KMS-11 (cell line): ENCODE measurements at regions not wholly inside any gene's neighbourhood (a gene's known extent, or its start where the extent isn't known, plus 50 kb on each side); places are given as distances from the start of the nearest gene placed in this dataset.

Experiments
- H2AFZ ChIP-seq: fragments of 200-600 bp; sonication (generic); 2 replicates; pipeline ENCODE4 v1.6.1; 2016; ENCODE audit warnings: antibody characterized with exemption, mixed run types, low read depth
- H3K27ac ChIP-seq: fragments of 200-600 bp; sonication (generic); 2 replicates; pipeline ENCODE4 v1.6.1; 2016; ENCODE audit warnings: mild to moderate bottlenecking, mixed run types
- H3K27me3 ChIP-seq: fragments of 200-600 bp; sonication (generic); 2 replicates; pipeline ENCODE4 v1.6.1; 2017; ENCODE audit warnings: mild to moderate bottlenecking, low read depth, mixed run types, moderate library complexity; ENCODE audit not compliant: insufficient read depth
- H3K36me3 ChIP-seq: fragments of 200-600 bp; sonication (generic); 2 replicates; pipeline ENCODE4 v1.6.1; 2017; ENCODE audit warnings: mild to moderate bottlenecking, mixed run types; ENCODE audit not compliant: insufficient read depth
- H3K4me1 ChIP-seq: fragments of 200-600 bp; sonication (generic); 2 replicates; pipeline ENCODE4 v1.6.1; 2016; ENCODE audit warnings: mild to moderate bottlenecking, low read depth, mixed run types; ENCODE audit not compliant: poor library complexity, severe bottlenecking
- H3K4me2 ChIP-seq: fragments of 200-600 bp; sonication (generic); 2 replicates; pipeline ENCODE4 v1.7.0; 2016; ENCODE audit warnings: mild to moderate bottlenecking, mixed run types
- H3K4me3 ChIP-seq: fragments of 200-600 bp; sonication (generic); IDR thresholded peaks from 2 replicates; pipeline ENCODE4 v1.6.1; 2017; ENCODE audit warnings: low read depth, low read length, mixed read lengths; ENCODE audit not compliant: insufficient read depth
- H3K79me2 ChIP-seq: fragments of 200-600 bp; sonication (generic); 2 replicates; pipeline ENCODE4 v1.6.1; 2016; ENCODE audit warnings: low read depth, mixed run types; ENCODE audit not compliant: insufficient read depth
- H3K9ac ChIP-seq: fragments of 200-600 bp; sonication (generic); 2 replicates; pipeline ENCODE4 v1.6.1; 2016; ENCODE audit warnings: mild to moderate bottlenecking, mixed run types
- H4K20me1 ChIP-seq: fragments of 200-600 bp; sonication (generic); 2 replicates; pipeline ENCODE4 v1.6.1; 2016; ENCODE audit warnings: mild to moderate bottlenecking, mixed run types; ENCODE audit not compliant: insufficient read depth
- TF ChIP-seq, protein P1 (sequence below): fragments of 200-600 bp; sonication (generic); conservative IDR thresholded peaks from 2 replicates; pipeline ENCODE4 v1.6.1; 2017; ENCODE audit warnings: low read depth, mild to moderate bottlenecking, antibody characterized with exemption, low read length, moderate library complexity, mixed read lengths

- Histone ChIP-seq H3K4me3 (no peak overlapping the region), H2AFZ (no peak overlapping the region), H3K27ac (no peak overlapping the region), H3K4me1 (no peaks in the 10 kb centered on the region), H3K36me3 (no peaks in the 10 kb centered on the region), H3K4me2 (no peak overlapping the region), H3K79me2 (no peaks in the 10 kb centered on the region), H3K9ac (no peak overlapping the region), H3K27me3 (no peaks in the 10 kb centered on the region), H4K20me1 (no peaks in the 10 kb centered on the region)
- TF ChIP-seq, protein P1, sequence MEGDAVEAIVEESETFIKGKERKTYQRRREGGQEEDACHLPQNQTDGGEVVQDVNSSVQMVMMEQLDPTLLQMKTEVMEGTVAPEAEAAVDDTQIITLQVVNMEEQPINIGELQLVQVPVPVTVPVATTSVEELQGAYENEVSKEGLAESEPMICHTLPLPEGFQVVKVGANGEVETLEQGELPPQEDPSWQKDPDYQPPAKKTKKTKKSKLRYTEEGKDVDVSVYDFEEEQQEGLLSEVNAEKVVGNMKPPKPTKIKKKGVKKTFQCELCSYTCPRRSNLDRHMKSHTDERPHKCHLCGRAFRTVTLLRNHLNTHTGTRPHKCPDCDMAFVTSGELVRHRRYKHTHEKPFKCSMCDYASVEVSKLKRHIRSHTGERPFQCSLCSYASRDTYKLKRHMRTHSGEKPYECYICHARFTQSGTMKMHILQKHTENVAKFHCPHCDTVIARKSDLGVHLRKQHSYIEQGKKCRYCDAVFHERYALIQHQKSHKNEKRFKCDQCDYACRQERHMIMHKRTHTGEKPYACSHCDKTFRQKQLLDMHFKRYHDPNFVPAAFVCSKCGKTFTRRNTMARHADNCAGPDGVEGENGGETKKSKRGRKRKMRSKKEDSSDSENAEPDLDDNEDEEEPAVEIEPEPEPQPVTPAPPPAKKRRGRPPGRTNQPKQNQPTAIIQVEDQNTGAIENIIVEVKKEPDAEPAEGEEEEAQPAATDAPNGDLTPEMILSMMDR: peak; percentile 69
These were observed 106.3 kb downstream of the PTCSC3 start for GRCh38 chr14:36070031-36070719.

- no peak overlapping the region for H2AFZ ChIP-seq
- no peaks in the 10 kb centered on the region for H3K4me1 ChIP-seq
- no peaks in the 10 kb centered on the region for H3K27me3 ChIP-seq
- no peak overlapping the region for H3K4me2 ChIP-seq
- TF ChIP-seq, protein P1: peak; percentile 76
- H3K4me3 ChIP-seq: no peak overlapping the region
- no peaks in the 10 kb centered on the region for H4K20me1 ChIP-seq
- no peaks in the 10 kb centered on the region for H3K36me3 ChIP-seq
- H3K79me2 ChIP-seq: no peaks in the 10 kb centered on the region
- no peak overlapping the region for H3K9ac ChIP-seq
- H3K27ac ChIP-seq: no peak overlapping the region
These were observed 107.0 kb downstream of the PTCSC3 start for GRCh38 chr14:36069535-36069900.

DNA sequence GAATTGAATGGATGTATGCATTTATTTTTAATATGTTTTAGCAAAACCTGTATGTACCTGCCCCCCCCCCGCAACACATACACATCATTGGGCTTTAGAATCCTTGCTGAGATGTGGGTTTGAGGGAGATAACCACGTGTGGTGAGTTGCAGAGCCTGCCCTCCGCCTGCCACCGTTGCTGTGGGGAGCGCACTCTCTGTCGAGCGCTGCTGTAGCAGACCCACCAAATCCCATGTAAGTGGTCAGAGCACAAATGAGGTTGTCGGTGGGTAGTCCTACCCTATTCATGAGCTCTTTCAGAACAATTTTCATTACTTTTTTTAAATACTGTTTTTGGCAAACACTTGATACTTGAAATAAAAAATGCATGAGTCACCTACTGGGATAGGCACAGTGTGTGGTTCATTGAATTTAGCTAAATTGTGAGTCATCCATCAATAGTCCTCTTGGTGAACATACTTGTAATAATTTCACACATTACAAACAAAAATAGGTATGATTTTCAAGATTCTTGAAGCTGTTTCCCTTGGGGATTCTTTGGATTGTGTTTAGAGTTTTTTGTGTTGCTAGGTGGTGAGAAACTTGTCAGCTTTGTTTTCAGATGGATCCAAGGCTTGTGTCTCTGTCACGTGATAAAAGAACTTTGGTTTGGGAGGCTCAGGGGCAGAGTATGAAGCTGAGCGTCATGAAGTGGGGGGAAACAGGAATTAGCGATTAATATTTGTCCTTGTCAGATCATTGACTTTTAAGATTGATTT is 107.6 kb downstream of the PTCSC3 start:
- H3K9ac ChIP-seq: no peak overlapping the region
- H3K4me3 ChIP-seq: no peak overlapping the region
- no peaks in the 10 kb centered on the region for H4K20me1 ChIP-seq
- H3K27me3 ChIP-seq: no peaks in the 10 kb centered on the region
- TF ChIP-seq, protein P1: no peak
- no peaks in the 10 kb centered on the region for H3K4me1 ChIP-seq
- H2AFZ ChIP-seq: no peak overlapping the region
- no peak overlapping the region for H3K4me2 ChIP-seq
- no peaks in the 10 kb centered on the region for H3K36me3 ChIP-seq
- H3K27ac ChIP-seq: no peak overlapping the region
- H3K79me2 ChIP-seq: no peaks in the 10 kb centered on the region

- H3K9ac ChIP-seq: no peak overlapping the region
- H3K4me2 ChIP-seq: no peak overlapping the region
- H2AFZ ChIP-seq: no peak overlapping the region
- no peaks in the 10 kb centered on the region for H3K36me3 ChIP-seq
- no peaks in the 10 kb centered on the region for H4K20me1 ChIP-seq
- no peak overlapping the region for H3K4me3 ChIP-seq
- TF ChIP-seq, protein P1: no peak
- no peaks in the 10 kb centered on the region for H3K4me1 ChIP-seq
- no peak overlapping the region for H3K27ac ChIP-seq
- no peaks in the 10 kb centered on the region for H3K79me2 ChIP-seq
- no peaks in the 10 kb centered on the region for H3K27me3 ChIP-seq
These were observed 108.9 kb downstream of the PTCSC3 start for GRCh38 chr14:36067428-36068187.
